ENCODE measurements at regions not wholly inside any gene's neighbourhood (a gene's known extent, or its start where the extent isn't known, plus 50 kb on each side); places are given as distances from the start of the nearest gene placed in this dataset.
"Not testable (repeated sequence)": the region's sequence is repeated elsewhere in the genome, so short reads cannot be mapped to it uniquely, and the experiment has no call there.

- DNase-seq (ENCODE audit: low spot score): no peak
- TF ChIP-seq, protein P1, sequence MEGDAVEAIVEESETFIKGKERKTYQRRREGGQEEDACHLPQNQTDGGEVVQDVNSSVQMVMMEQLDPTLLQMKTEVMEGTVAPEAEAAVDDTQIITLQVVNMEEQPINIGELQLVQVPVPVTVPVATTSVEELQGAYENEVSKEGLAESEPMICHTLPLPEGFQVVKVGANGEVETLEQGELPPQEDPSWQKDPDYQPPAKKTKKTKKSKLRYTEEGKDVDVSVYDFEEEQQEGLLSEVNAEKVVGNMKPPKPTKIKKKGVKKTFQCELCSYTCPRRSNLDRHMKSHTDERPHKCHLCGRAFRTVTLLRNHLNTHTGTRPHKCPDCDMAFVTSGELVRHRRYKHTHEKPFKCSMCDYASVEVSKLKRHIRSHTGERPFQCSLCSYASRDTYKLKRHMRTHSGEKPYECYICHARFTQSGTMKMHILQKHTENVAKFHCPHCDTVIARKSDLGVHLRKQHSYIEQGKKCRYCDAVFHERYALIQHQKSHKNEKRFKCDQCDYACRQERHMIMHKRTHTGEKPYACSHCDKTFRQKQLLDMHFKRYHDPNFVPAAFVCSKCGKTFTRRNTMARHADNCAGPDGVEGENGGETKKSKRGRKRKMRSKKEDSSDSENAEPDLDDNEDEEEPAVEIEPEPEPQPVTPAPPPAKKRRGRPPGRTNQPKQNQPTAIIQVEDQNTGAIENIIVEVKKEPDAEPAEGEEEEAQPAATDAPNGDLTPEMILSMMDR (IDR thresholded peaks at IDR 0.05; ENCODE audit: extremely low read depth, missing control alignments): no peak
These were observed 68.1 kb upstream of the AK4 start for GRCh38 chr1:65079941-65080340.

DNA sequence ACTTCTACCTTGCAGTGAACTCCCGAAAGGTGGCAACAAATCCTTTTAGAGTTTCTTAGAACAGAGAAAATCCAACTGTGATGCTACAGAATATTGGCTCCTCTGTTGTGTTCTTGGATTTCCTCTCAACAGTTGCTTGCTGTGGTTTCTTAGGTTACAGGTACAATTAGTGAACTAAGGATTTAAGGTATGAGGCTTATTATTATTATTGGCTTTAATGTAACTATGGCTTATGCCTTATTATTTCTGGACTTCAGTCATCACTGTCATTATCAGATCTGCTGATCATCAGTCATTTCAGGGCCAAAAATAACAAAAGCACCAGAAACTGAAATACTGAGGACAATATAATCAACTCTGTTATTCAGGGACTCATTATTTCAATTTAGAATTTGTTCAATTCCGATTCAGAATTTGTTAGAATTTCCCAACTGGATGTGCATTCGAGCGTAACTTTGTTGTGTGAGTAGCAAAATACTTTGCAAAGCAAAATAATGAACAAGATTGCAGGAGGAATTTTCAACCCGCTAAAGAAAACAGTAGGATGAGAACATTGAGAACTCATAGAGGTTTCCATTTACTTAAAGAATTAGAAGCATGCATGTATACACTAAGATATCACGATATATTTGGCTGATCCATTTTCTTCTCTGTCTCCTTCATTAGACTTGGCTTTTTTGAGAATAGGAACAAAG is 65.5 kb upstream of the AK4 start:
- TF ChIP-seq, protein P1 (IDR thresholded peaks at IDR 0.05; ENCODE audit: extremely low read depth, missing control alignments): no peak
- DNase-seq (ENCODE audit: low spot score): no peak

DNA sequence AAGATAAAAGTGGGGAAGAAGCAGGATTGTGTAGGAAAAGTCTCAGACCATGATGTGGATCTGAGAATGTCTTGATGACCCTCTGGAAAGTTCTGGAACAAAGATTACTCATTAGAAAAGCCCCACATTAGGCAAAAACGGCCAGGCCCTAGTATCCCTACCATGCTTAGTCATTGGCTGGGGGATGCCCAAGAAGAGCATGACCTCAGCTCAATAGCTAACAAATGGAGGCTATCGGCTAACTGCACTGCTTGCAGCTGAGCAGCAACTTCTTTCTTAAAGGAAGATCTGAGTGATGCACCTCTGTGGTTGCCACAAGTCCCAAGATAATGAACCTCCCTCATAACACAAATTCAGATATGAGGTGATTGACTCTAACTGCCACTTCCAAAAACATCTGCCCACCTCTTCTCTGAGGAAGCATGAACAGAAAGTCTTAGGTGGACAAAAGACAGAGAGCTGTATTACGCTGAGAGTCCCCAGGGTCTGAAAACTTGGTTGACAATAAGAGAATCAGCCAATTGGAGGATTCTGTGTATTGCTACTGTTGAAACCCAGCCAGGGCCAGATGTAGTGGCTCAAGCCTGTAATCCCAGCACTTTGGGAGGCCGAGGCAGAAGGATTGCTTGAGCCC is 64.6 kb upstream of the AK4 start:
- TF ChIP-seq, protein P1 (IDR thresholded peaks at IDR 0.05; ENCODE audit: extremely low read depth, missing control alignments): no peak
- no peak for DNase-seq (ENCODE audit: low spot score)

DNA sequence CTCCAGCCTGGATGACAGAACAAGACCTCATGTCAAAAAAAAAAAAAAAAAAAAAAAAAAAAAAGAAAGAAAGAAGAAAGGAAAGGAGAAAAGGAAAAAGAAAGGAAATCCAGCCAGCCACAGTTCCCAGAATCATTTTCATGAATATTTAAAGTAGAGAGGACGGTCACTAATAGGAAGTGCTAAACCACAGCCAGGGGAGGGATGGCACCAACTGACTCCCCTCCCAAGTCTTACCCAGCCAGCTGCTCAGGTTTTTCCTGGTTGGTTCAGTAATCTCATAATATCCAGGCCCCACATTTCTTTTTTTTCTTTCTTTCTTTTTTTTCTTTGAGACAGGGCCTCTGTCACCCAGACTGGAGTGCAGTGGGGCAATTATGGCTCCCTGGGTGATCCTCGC is 63.9 kb upstream of the AK4 start:
- no peak for DNase-seq (ENCODE audit: low spot score)
- TF ChIP-seq, protein P1 (IDR thresholded peaks at IDR 0.05; ENCODE audit: extremely low read depth, missing control alignments): no peak

- not testable (repeated sequence) for DNase-seq (ENCODE audit: low spot score)
These were observed 60.5 kb upstream of the AK4 start for GRCh38 chr1:65087519-65087918.

- TF ChIP-seq, protein P1 (IDR thresholded peaks at IDR 0.05; ENCODE audit: extremely low read depth, missing control alignments): no peak
- DNase-seq (ENCODE audit: low spot score): no peak
These were observed 57.6 kb upstream of the AK4 start for GRCh38 chr1:65090406-65090805.

DNA sequence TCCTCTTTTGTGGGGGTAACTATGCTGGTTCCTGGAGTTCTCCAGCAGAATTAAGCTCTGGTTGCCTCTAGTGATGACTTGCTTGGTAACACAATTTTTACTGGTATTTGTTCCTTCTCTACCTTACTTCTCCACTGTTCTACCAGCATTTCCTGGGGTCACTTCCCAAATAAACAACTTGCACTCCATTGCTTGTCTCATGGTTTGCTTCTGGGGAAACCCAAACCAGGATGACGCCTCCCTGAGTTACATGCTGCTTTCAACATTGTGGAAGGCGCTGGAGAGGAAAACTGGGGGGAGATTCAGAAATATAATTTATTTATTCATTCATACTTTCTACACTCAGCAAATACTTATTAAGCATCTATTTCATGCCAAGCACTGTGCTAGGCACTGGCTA is 55.3 kb upstream of the AK4 start:
- DNase-seq (ENCODE audit: low spot score): no peak
- TF ChIP-seq, protein P1 (IDR thresholded peaks at IDR 0.05; ENCODE audit: extremely low read depth, missing control alignments): no peak

GRCh38 chr1:65097076-65097475 is 50.9 kb upstream of the AK4 start:
- DNase-seq (ENCODE audit: low spot score): no peak

More at GRCh38 chr1:65097076-65097475, 50.9 kb upstream of the AK4 start:
- TF ChIP-seq, protein P1 (IDR thresholded peaks at IDR 0.05; ENCODE audit: extremely low read depth, missing control alignments): no peak

All from GM20000 (cell line).